ENCODE measurements at regions not wholly inside any gene's neighbourhood (a gene's known extent, or its start where the extent isn't known, plus 50 kb on each side); places are given as distances from the start of the nearest gene placed in this dataset.

- no peak for DNase-seq (ENCODE audit: low spot score)
Measured at GRCh38 chr5:38099205-38100168, 158.9 kb upstream of the EGFLAM start.

GRCh38 chr5:38094889-38095288 is 163.5 kb upstream of the EGFLAM start:
- no peak for DNase-seq (ENCODE audit: low spot score)

GRCh38 chr5:38093855-38094254 is 164.5 kb upstream of the EGFLAM start:
- DNase-seq (ENCODE audit: low spot score), result no peak

- DNase-seq (ENCODE audit: low spot score), result no peak
Measured at GRCh38 chr5:38086777-38087176, 171.6 kb upstream of the EGFLAM start.

GRCh38 chr5:38079620-38080402 is 178.5 kb upstream of the EGFLAM start:
- DNase-seq (ENCODE audit: low spot score), result no peak

GRCh38 chr5:38078161-38078560 is 180.2 kb upstream of the EGFLAM start:
- no peak for DNase-seq (ENCODE audit: low spot score)

- DNase-seq (ENCODE audit: low spot score), result no peak
Measured at GRCh38 chr5:38077652-38078051, 180.7 kb upstream of the EGFLAM start.

- no peak for DNase-seq (ENCODE audit: low spot score)
Measured at GRCh38 chr5:38071831-38072694, 186.3 kb upstream of the EGFLAM start.

GRCh38 chr5:38070304-38070950 is 187.9 kb upstream of the EGFLAM start:
- no peak for DNase-seq (ENCODE audit: low spot score)

GRCh38 chr5:38069360-38069759 is 189.0 kb upstream of the EGFLAM start:
- DNase-seq (ENCODE audit: low spot score), result no peak

- DNase-seq (ENCODE audit: low spot score), result no peak
Measured at GRCh38 chr5:38060354-38060753, 198.0 kb upstream of the EGFLAM start.

GRCh38 chr5:38059876-38060275 is 198.5 kb upstream of the EGFLAM start:
- DNase-seq (ENCODE audit: low spot score), result no peak

GRCh38 chr5:38051711-38052511 is 206.4 kb upstream of the EGFLAM start:
- DNase-seq (ENCODE audit: low spot score), result no peak

- DNase-seq (ENCODE audit: low spot score), result no peak
Measured at GRCh38 chr5:38048400-38048799, 208.6 kb upstream of the GDNF start.

GRCh38 chr5:38046103-38046502 is 206.3 kb upstream of the GDNF start:
- DNase-seq (ENCODE audit: low spot score), result no peak

- no peak for DNase-seq (ENCODE audit: low spot score)
Measured at GRCh38 chr5:38045446-38045845, 205.6 kb upstream of the GDNF start.

- no peak for DNase-seq (ENCODE audit: low spot score)
Measured at GRCh38 chr5:38039826-38040225, 200.0 kb upstream of the GDNF start.

GRCh38 chr5:38039091-38039490 is 199.2 kb upstream of the GDNF start:
- no peak for DNase-seq (ENCODE audit: low spot score)

GRCh38 chr5:38036765-38037164 is 196.9 kb upstream of the GDNF start:
- no peak for DNase-seq (ENCODE audit: low spot score)

- DNase-seq (ENCODE audit: low spot score), result no peak
Measured at GRCh38 chr5:38032149-38032548, 192.3 kb upstream of the GDNF start.

GRCh38 chr5:38031304-38031703 is 191.5 kb upstream of the GDNF start:
- no peak for DNase-seq (ENCODE audit: low spot score)

All from CD4-positive, alpha-beta T cell treated with Interleukin-2 at 100 ng/mL for 4 hours (primary cell).